ENCODE measurements at regions not wholly inside any gene's neighbourhood (a gene's known extent, or its start where the extent isn't known, plus 50 kb on each side); places are given as distances from the start of the nearest gene placed in this dataset.

DNA sequence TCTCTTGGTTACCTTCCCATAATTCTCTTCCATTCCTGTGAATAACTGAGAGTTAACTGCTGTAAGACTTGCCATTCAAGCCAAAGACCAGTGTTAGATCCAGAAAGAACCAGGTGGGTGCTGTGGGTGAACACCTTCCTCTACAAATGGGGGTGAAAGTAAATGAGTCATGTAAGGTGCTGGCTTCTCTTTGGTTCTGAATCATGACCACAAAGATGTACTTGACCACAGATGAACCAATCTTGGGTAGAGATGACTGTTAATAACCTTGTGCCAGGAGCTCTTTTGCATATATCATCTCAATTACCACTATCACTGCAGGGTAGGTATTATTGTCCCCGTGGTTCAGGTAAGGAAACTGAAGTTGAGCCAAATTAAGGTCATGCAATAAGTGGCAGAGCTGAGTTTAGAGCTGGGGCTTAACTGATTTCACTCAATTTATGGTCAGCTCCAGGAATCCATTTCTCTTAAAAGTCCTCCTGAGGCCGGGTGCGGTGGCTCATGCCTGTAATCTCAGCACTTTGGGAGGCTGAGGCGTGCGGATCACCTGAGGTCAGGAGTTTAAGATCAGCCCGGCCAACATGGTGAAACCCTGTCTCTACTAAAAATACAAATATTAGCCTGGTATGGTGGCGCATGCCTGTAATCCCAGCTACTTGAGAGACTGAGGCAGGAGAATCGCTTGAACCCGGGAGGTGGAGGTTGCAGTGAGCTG lies 244.9 kb upstream of the CXCR4 start:
- no peak for DNase-seq

- no peak for DNase-seq
Observed at GRCh38 chr2:136361521-136361920, 243.6 kb upstream of the CXCR4 start.

DNA sequence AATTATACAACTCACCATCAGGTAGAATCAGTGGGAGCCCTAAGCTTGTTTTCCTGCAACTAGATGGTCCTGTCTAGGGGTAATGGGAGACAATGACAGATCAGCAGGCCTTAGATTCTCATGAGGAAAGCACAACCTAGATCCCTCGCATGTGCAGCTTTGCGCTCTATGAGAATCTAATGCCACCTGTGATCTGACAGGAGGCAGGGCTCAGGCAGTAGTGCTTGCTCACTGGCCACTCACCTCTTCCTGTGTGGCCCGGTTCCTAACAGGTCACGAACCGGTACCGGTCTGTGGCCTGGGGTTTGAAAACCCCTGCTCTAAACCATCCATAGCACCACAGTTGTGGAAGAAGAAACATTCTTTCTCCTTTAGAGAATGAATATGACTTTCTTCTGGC lies 242.8 kb upstream of the CXCR4 start:
- no peak for DNase-seq

- DNase-seq: no peak
Observed at GRCh38 chr2:136359121-136359965, 241.4 kb upstream of the CXCR4 start.

DNA sequence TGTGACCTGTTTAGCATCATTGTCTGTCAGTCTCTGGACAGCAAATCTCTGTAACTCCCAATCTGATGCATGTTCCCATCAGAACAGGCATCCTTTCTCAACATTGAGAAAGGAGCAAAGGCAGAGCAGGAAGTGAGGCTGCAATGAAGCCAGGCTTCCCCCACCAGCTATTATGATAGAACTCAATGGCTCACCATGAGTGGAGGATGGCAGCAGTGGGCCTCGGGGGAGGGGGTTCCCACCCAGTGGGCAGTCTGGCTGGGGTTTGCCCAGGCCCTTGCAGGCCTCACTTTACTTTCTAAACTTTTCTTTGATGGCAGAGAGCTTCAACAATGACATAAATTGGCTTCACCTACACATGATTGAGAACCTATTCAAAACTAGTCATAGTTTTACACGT lies 240.6 kb upstream of the CXCR4 start:
- DNase-seq: no peak

DNA sequence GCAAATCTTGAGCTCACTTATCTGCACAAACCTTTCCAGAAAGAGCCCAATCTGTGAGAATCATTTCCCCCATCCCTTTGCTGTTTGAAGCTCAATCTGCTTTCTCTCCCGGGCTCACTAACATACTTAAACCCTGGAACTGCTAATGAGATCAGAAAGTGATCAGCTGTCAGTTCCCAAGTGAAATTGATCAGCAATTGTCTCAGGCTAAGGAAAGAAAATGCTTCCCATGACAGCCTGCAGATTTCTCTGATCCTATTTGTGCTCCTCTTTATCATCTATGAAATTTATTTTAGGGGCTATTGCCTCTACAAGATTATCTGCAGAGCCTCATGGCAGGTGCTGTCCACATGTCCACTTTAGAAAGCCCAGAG lies 239.0 kb upstream of the CXCR4 start:
- DNase-seq: no peak

- no peak for DNase-seq
Observed at GRCh38 chr2:136356125-136357006, 238.4 kb upstream of the CXCR4 start.

GRCh38 chr2:136351684-136352083 lies 233.7 kb upstream of the CXCR4 start:
- DNase-seq: no peak

DNA sequence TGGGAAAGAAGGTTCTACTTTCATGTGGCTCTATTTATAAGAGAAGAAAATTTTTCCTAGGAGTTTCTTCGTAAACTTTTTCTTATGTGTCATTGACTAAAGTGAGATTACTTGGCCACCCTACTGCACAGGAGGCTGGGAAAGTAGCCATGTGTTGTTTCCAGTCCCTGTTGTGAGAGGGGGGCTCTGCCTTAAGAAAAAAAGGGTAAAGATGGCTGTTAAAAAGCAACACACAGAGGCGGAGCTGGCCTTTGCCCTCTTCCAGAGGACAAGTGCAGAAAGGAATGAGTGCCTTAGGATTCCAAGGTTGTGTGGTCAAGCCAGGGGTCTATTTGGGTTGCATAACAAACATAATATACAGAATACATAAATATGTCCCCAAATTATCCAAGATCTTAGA lies 230.0 kb upstream of the CXCR4 start:
- no peak for DNase-seq

DNA sequence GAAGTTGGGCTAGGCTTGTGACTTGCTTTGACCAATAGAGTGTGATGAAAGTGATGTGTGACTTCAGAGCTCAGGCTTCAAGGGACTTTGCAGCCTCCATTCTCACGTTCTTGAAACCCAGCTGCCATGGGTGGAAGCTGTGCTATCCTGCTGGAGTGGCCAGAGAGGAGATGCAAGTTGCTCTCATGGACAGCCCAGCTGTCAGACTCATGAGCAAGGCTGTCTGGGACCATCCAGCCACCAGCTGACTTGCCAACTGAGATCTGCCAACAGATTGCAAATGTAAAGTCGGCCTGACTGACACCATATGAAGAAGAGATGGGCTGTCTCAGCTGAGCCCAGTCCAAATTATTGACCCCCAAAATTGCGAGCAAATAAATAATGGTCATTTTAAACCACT lies 226.4 kb upstream of the CXCR4 start:
- DNase-seq: no peak

- DNase-seq: no peak
Observed at GRCh38 chr2:136342138-136342537, 224.2 kb upstream of the CXCR4 start.

DNA sequence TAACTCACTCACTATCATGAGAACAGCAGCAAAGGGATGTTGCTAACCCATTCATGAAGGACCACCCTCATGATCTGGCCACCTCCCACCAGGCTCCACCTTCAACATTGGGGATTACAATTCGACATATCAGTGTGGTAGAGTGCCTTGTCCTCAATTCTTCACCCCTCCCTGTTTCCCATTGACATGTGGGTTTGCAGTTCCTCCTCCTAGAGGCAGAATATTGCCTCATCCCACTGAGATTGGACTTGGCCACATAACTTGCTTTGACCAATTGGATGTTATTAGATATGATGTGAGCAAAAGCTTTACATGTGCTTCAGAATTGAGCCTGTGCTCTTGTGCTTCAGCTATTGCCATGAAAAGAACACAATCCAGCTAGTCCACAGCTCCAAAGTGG lies 217.0 kb upstream of the CXCR4 start:
- DNase-seq: no peak

GRCh38 chr2:136332436-136333095 lies 214.6 kb upstream of the CXCR4 start:
- DNase-seq: no peak

GRCh38 chr2:136331226-136331625 lies 213.3 kb upstream of the CXCR4 start:
- no peak for DNase-seq

GRCh38 chr2:136328207-136328795 lies 210.4 kb upstream of the CXCR4 start:
- no peak for DNase-seq

DNA sequence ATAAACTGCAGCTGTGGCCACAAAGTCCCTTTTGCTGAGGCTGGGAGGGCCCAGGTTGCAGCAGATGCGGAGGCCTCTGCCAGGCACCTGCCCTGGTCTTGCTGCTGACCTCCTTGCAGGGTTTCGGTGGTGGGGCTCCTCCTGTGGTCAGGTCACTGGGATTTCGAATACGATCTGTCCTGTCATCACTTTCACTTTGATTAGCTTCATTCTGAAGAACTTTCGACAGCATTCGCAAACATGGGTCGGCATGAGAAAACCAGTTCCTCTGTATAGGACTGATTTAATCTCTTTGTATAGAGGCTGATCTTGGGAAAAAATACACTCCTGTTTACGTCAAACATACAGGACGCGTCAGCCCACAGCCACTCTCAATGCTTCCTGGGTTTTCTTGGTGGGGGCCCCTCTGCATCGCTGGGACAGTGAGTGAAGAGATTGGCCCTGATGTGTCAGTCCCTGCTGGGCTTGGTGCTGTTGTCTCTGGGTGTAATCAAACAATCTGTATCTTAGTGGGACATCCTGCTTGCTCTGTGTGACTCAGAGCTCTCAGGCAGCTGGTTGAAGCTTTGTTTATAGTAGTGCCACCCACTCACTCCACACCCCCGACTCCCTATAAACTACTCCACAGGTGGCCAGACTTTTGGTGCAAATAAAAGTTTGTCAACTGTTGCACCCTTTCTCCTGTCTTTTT lies 209.4 kb upstream of the CXCR4 start:
- no peak for DNase-seq

GRCh38 chr2:136325844-136326331 lies 207.9 kb upstream of the CXCR4 start:
- no peak for DNase-seq

GRCh38 chr2:136324966-136325365 lies 207.0 kb upstream of the CXCR4 start:
- DNase-seq: no peak

DNA sequence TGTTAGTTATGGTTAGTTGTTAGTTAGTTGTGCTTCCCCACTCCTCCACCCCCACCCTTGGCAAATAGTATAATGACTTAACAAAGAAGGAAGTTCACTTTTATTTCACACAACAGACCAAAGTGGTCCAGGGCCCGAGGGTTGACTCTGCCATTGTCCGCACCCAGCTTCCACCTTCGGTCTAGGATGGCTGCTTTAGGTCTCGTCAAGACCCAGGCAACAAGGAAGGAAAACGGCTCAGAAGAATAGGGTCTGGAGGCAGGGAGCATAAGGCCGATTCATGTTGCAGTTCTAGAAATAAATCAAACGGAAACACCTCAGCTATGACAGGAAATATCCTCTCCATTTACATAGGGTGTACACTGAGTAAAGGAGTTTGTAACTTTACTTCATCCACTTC lies 206.0 kb upstream of the CXCR4 start:
- no peak for DNase-seq

DNA sequence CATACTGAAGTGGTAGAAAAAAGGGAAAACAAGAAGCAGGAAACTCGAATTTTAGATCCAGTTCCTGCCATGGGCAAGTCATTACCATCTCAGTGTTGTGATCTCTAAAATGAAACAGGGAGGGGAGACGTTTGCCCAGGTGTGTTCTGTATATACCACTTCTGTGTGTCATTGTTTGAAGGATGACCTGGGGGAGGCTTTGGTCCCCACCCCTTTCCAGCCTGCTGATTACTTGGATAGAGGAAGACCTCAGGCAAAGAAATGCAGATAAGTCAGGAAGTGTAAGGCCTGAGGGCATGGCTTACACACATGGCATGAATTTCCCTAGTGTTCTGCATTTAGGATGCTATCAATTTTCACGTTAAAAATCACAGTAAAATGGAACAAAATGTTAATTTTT lies 205.2 kb upstream of the CXCR4 start:
- DNase-seq: no peak

GRCh38 chr2:136322428-136322827 lies 204.5 kb upstream of the CXCR4 start:
- no peak for DNase-seq

- no peak for DNase-seq
Observed at GRCh38 chr2:136319651-136320050, 201.7 kb upstream of the CXCR4 start.
